GM18507 (cell line): ENCODE measurements at regions not wholly inside any gene's neighbourhood (a gene's known extent, or its start where the extent isn't known, plus 50 kb on each side); places are given as distances from the start of the nearest gene placed in this dataset.

Experiments used
- DNase-seq: peaks from one replicate; pipeline ENCODE4 v3.0.0; 2011; ENCODE audit warnings: low read depth; ENCODE audit not compliant: insufficient read length; ENCODE audit errors: extremely low spot score
- FAIRE-seq: peaks from 2 replicates; lab custom pipeline; 2011; peaks lifted over from hg19 to GRCh38; lab: Jason Lieb, UNC

DNA sequence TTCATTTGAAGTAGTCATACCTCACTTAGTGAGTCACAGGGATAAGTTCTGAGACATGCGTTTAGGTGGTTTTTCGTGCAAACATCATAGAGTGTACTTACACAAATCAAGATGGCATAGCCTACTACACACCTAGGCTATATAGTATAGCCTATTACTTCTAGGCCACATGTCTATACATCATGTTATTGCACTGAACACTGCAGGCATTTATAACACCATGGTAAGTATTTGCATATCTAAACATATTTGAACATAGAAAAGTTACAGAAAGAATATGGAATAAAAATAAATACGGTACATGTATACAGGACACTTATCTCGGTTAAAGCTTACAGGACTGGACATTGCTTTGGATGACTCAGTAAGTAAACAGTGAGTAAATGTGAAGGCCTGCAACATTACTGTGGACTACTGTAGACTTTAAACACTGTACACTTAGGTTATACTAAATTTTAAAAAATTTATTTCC is 670.6 kb downstream of the SLC16A7 start:
- DNase-seq (no peak), FAIRE-seq (no peak)

DNA sequence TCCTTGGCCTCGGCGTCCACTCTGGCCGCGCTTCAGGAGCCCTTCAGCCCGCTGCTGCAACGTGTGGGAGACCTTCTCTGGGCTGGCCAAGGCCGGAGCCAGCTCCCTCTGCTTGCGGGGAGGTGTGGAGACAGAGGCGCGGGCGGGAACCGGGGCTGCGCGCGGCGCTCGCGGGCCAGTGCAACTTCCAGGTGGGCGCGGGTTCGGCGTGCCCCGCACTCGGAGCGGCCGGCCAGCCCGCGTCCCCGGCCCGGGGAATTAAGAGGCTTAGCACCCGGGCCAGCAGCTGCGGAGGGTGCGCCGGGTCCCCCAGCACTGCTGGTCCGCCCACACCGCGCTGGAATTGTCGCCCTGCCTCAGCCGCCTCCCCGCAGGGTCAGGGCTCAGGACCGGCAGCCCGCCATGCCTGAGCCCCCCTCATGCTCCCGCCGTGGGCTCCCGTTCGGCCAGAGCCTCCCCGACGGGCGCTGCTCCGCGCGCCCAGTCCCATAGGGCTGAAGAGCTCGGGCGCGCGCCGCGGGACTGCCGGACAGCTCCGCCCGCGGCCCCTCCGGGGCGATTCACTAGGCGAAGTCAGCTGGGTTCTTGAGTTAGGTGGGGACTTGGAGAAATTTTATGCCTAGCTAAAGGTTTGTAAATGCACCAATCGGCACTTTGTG is 673.9 kb downstream of the SLC16A7 start:
- DNase-seq = no peak
- FAIRE-seq = no peak

GRCh38 chr12:60271816-60272215 is 676.0 kb downstream of the SLC16A7 start:
- DNase-seq (no peak), FAIRE-seq (no peak)

DNA sequence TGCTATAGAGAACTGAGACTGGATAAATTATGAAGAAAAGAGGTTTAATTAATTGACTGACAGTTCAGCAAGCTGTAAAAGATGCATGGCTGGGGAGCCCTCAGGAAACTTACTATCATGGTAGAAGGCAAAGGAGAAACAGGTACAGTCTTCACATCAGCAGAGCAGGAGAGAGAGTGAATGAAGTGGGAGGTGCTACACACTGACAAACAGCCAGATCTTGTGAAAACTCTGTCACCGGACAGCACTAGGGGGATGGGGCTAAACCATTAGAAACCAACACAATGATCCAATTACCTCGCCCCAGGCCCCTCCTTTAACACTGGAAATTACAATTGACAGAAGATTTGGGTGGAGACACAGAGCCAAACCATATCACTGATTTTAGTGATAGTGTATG is 682.4 kb downstream of the SLC16A7 start:
- FAIRE-seq (no peak), DNase-seq (no peak)

DNA sequence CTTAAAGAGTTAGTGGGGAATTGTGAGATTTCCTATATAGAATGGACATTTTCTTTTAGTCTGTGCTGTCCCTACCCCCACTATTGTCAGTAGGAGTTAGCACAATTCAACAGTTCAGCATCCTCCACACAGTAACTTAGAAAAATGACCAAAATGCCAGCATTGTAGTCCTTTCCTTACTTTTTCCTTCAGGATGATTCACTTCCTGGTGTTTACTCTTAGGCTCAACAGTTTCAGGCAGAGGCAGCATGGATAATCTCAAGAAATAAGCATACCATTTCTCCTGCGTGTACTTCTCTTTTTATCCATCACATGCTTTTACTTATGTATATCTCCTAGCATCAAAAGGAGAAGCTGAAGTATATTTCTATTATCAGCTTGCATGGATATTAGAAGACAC is 683.4 kb downstream of the SLC16A7 start:
- FAIRE-seq = no peak
- DNase-seq = no peak

DNA sequence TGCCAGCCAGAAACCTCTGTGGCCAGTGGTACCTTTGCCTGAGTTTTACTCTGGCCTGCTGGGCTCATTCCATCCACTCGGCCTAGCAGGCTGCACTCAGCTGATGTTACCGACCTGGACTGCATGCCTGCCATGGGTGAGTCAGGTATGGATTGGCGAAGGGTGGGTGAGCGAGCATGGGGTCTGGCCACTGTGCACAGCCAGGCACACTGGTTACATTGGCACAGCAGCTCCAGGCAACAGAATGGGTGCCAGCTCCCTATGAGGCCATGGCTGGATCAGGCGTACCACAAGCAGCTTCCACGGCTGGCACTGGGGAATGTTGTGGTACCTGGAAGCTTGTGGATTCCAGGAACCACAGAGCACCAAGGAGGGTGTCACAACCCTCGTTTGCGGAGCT is 685.7 kb downstream of the SLC16A7 start:
- FAIRE-seq (no peak), DNase-seq (no peak)

- no peak for FAIRE-seq
These were observed 694.7 kb downstream of the SLC16A7 start for GRCh38 chr12:60290532-60290931.

DNA sequence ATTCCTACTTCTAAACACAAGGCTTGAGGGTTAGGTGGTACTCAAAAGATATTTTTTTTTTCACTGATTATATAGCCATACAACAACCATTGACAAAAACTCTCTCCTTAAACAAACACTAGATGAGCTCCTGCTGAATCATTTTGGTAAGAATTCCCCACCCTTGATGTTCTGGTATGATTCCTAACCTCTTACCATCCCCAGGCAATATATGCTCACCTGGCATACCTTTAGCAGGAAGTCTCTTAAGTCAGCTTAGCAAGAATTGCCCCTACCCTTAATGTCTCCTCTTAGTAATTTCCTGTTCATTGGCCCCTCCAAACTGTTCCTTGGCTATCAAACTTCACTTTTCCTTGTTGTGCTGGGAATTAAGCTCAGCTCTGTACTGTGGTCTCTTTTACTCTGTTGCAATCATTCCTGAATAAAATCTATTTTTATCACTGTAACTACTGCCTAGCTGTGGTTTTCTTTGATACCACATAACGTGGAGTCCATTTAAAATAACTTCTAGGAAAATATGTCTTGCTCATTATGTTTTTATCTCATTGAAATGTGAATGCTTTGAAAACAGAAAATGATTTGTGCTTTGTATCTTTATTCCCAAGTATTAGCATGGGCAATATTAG is 712.6 kb downstream of the SLC16A7 start:
- DNase-seq (no peak), FAIRE-seq (no peak)

More at GRCh38 chr12:60290532-60290931, 694.7 kb downstream of the SLC16A7 start:
- DNase-seq = no peak

DNA sequence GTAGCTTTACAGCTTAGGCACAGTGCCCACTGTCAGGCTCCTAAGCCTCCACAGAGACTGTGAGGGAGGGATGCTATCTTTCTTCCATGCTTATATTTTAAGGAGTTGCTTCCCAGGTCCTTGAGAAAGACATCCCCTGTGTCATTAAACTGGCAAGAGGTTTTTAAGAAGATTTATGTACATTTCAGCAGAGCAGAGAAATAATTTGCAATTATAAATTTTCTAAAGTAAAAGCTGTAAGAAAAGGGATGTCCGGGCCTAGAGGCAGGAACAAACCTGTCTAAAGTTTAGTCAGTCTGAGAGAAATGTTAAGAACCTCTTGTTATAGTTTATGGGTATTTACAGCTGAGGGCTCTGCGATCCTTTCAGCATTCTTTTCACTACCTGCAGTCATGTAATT is 716.1 kb downstream of the SLC16A7 start:
- FAIRE-seq = no peak
- no peak for DNase-seq

DNA sequence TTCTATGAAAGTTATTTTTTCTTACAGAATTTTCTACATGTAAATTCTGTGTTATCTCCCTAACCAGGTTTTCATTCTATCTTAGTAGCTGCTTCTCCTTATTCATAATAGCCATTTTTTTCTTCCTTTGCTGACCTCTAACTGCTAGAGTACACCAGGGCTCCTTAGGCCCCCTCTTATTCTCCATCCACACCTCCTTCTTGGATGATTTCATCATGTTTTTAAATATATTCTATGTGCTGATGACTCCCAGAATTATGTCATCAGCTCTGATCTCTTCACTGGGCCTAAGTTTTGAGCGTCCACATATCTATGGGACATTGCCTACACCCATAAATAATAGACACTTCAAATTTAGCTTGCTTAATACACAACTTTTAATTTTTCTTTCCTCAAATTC is 721.5 kb downstream of the SLC16A7 start:
- FAIRE-seq = no peak
- no peak for DNase-seq

GRCh38 chr12:60324746-60325145 is 728.9 kb downstream of the SLC16A7 start:
- FAIRE-seq = no peak
- no peak for DNase-seq

DNA sequence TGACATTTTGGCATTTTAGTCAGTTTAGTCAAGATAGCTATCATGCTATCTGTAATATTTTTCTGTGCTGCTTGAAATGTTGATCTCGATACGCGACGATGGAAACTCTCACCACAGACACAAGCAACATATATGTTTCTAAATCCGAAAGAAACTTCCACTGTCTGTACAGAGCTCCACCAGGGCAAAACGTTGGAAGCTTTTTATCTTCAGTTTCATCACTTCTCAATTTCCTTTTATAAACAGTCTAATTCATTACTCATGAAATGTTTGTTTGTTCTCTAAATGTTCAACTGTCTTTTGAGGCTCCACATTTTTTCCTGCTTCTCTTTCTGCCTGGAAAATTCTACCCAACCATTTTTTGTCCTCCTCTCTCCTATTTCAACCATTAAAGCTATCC is 737.6 kb downstream of the SLC16A7 start:
- no peak for DNase-seq
- FAIRE-seq = no peak

- no peak for DNase-seq
- no peak for FAIRE-seq
These were observed 739.9 kb downstream of the SLC16A7 start for GRCh38 chr12:60335745-60336144.

DNA sequence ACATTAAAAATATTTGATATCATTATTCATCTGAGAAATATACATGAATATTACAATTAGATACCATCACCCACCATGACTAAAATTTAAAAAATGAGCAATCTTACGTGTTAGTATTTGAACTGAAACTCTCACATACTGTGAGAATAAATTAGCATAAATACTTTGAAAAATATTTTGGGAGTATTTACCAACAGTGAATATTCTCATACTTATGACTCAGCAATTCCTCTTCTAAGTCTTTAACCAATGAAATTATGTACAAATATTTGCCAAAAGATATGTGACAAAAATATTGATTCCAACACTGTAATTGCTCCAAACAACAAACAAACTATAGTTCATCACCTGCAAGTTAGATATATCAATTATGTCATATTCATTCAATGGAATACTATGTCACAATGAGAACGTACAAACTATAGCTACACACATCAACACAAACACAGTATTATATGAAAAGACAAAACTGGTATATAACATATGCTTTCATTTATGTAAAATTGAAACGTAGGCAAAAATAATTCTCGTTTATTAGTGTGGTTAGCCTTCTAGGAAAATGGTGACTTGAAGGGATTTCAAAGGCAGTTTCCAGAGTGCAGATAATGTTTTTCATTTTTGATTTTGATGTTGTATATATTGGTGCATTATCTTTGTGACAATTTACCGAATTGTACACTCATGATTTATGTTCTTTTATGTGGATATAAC is 742.2 kb downstream of the SLC16A7 start:
- FAIRE-seq = no peak
- no peak for DNase-seq

DNA sequence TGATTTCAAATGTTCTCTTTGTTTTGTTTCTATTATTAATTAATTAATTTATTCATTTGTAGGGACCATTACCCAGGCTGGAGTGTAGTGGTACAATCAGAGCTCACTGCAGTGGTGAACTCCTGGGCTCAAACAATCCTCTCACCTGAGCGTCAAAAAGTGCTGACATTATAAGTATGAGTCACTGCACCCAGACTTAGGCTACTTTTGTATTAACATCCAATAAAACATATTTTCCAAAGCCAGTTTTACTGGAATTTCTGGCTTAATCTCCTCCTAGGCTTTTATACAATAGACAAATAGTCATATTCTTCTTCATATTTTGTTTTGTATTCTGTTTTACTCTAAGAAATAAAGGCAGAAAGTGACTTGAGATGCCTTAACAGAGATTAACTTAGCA is 749.6 kb downstream of the SLC16A7 start:
- no peak for DNase-seq
- no peak for FAIRE-seq

DNA sequence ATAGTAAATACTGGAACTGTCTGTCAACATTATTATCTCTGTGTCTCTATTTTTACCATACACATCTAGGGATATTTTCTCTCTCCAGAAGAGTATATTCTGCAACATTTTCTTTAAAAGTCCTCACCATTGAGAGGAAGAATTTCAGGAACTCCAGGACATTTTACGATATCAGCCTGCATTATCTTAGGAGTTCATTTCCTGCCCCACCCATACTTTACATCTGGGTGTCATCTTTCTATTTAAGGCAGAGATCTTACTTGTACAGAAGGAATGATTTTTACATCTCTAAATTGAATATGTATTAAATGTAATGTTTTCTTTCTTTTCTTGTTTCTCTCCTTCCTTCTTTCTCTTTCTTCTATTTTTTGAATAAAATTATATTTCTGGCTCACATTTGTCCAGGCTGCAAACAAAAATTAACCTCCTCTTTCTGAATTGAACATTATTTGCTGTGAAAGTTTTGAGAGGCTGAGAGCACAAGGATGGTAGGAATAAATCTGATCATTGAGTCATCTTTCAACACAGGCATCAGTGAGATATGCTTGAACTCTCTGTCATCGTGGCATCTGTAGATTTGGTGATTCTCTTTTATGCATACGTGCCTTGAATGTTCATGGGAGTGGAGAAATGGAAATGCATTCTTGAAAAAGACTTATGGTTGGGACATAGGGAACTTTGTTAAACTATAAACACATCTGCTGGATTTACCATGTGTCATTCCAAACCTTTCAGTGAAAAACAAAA is 753.6 kb downstream of the SLC16A7 start:
- FAIRE-seq (no peak), DNase-seq (no peak)

GRCh38 chr12:60387356-60387755 is 791.5 kb downstream of the SLC16A7 start:
- no peak for FAIRE-seq
- no peak for DNase-seq

- DNase-seq (no peak), FAIRE-seq (no peak)
These were observed 795.2 kb downstream of the SLC16A7 start for GRCh38 chr12:60391051-60391450.

GRCh38 chr12:60391791-60392190 is 796.0 kb downstream of the SLC16A7 start:
- no peak for FAIRE-seq
- no peak for DNase-seq

DNA sequence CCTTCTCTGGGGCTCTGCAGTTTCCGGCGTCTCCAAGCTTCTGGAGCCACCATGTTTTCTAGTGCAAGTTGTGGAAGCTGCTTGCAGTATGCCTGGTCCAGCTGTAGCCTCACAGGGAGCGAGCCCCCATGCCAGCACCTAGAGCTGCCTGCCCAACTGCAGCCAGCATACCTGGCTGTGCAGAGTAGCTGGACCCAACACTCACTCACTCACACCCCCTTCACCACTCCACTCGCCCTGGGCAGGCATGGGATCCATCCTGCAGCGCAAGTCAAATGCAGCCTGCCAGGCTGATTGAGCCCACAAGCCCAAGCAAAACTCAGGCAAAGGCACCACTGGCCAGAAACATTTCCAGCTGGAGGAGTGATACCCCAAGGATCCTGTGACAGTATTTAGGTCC is 797.3 kb downstream of the SLC16A7 start:
- DNase-seq (no peak), FAIRE-seq (no peak)
